IMR-90 (cell line): ENCODE measurements at regions not wholly inside any gene's neighbourhood (a gene's known extent, or its start where the extent isn't known, plus 50 kb on each side); places are given as distances from the start of the nearest gene placed in this dataset.

Experiments
- ATAC-seq: fragments of 200-7000 bp; cut with Tn5 transposase; 2 replicates; pipeline ENCODE4 v1.9.1; 2020; ENCODE audit warnings: low read depth, mild to moderate bottlenecking, moderate library complexity
- BruUV-seq: library from RNA; stranded (reverse); fragments of 400-500 nt; replicated peaks from 2 replicates; lab custom pipeline; 2021; lab: Mats Ljungman, UMichigan
- CTCF ChIA-PET: fragments of 300-600 bp; formaldehyde crosslinking; extraction: SDS; loops from one replicate; lab custom pipeline; 2021; ENCODE audit warnings: antibody characterized with exemption; lab: Yijun Ruan, JAX
- POLR2A ChIA-PET: fragments of 300-600 bp; sonication (Branson Sonifier 250); formaldehyde crosslinking; loops from one replicate; lab custom pipeline; 2022; ENCODE audit warnings: antibody characterized with exemption; ENCODE audit not compliant: unreplicated experiment; lab: Charles Lee
- DNase-seq: peaks from one replicate; pipeline ENCODE4 v3.0.0; 2013
- H2AFZ ChIP-seq: replicated peaks from 2 replicates; pipeline ENCODE3; 2013; ENCODE audit warnings: low read length, mild to moderate bottlenecking; ENCODE audit not compliant: poor library complexity
- H2AK5ac ChIP-seq: 2 replicates; pipeline ENCODE4 v1.6.1; 2013; ENCODE audit warnings: low read depth, low read length, inconsistent platforms
- H2AK9ac ChIP-seq: replicated peaks from 2 replicates; pipeline ENCODE3; 2013; ENCODE audit warnings: mild to moderate bottlenecking, low read depth, low read length, moderate library complexity; ENCODE audit not compliant: poor library complexity
- H2BK120ac ChIP-seq: 2 replicates; pipeline ENCODE4 v1.6.1; 2013; ENCODE audit warnings: low read depth, low read length, inconsistent platforms
- H2BK15ac ChIP-seq: 3 replicates; pipeline ENCODE4 v1.6.1; 2013; ENCODE audit warnings: low read depth, low read length, inconsistent platforms
- H2BK20ac ChIP-seq: 2 replicates; pipeline ENCODE4 v1.6.1; 2013; ENCODE audit warnings: low read depth, mild to moderate bottlenecking, inconsistent platforms, low read length, moderate library complexity
- H2BK5ac ChIP-seq: 2 replicates; pipeline ENCODE4 v1.6.1; 2013; ENCODE audit warnings: mild to moderate bottlenecking, low read depth, low read length, inconsistent platforms; ENCODE audit not compliant: poor library complexity, severe bottlenecking
- H3K14ac ChIP-seq: replicated peaks from 2 replicates; pipeline ENCODE4 v1.6.1; 2013; ENCODE audit warnings: low read depth, low read length, inconsistent platforms
- H3K18ac ChIP-seq: 2 replicates; pipeline ENCODE4 v1.6.1; 2013; ENCODE audit warnings: low read depth, low read length, control low read depth
- H3K23ac ChIP-seq: 2 replicates; pipeline ENCODE4 v1.6.1; 2013; ENCODE audit warnings: low read depth, low read length, inconsistent platforms
- H3K27ac ChIP-seq: 2 replicates; pipeline ENCODE4 v1.5.1; 2013; ENCODE audit warnings: mild to moderate bottlenecking, control low read depth, low read length; ENCODE audit not compliant: insufficient read depth
- H3K27me3 ChIP-seq: 2 replicates; pipeline ENCODE4 v1.6.1; 2013; ENCODE audit warnings: low read length; ENCODE audit not compliant: control insufficient read depth, insufficient read depth
- H3K36me3 ChIP-seq: 2 replicates; pipeline ENCODE4 v1.6.1; 2013; ENCODE audit warnings: low read length, mixed read lengths; ENCODE audit not compliant: control insufficient read depth, insufficient read depth
- H3K4ac ChIP-seq: 2 replicates; pipeline ENCODE4 v1.6.1; 2013; ENCODE audit warnings: low read depth, low read length, inconsistent platforms
- H3K4me1 ChIP-seq: 2 replicates; pipeline ENCODE4 v1.6.1; 2013; ENCODE audit warnings: low read length, mixed read lengths; ENCODE audit not compliant: control insufficient read depth, insufficient read depth
- H3K4me2 ChIP-seq: 2 replicates; pipeline ENCODE4 v1.6.1; 2013; ENCODE audit warnings: low read depth, mild to moderate bottlenecking, control low read depth, low read length, moderate library complexity
- H3K4me3 ChIP-seq: 2 replicates; pipeline ENCODE4 v1.5.1; 2013; ENCODE audit warnings: low read depth, mild to moderate bottlenecking, control low read depth, low read length, moderate library complexity; ENCODE audit not compliant: insufficient read depth
- H3K56ac ChIP-seq: 2 replicates; pipeline ENCODE4 v1.6.1; 2013; ENCODE audit warnings: low read length, inconsistent platforms; ENCODE audit not compliant: insufficient read depth; ENCODE audit errors: extremely low read depth
- H3K79me1 ChIP-seq, 2 experiments: 2 replicates each; pipeline ENCODE4 v1.6.1; 2013; ENCODE audit warnings: low read length in 2 of 2, inconsistent platforms in 1 of 2, low read depth in 1 of 2
- H3K9ac ChIP-seq: 2 replicates; pipeline ENCODE4 v1.6.1; 2013; ENCODE audit warnings: low read depth, low read length, control low read depth
- H3K9me1 ChIP-seq: 2 replicates; pipeline ENCODE4 v1.6.1; 2013; ENCODE audit warnings: low read length, inconsistent platforms; ENCODE audit not compliant: insufficient read depth
- H3K9me3 ChIP-seq: 2 replicates; pipeline ENCODE4 v1.6.1; 2013; ENCODE audit warnings: low read length; ENCODE audit not compliant: control insufficient read depth, insufficient read depth
- H4K20me1 ChIP-seq: 2 replicates; pipeline ENCODE4 v1.6.1; 2013; ENCODE audit warnings: low read length, inconsistent platforms; ENCODE audit not compliant: insufficient read depth
- H4K5ac ChIP-seq: 2 replicates; pipeline ENCODE4 v1.6.1; 2013; ENCODE audit warnings: mild to moderate bottlenecking, low read depth, low read length, control low read depth
- H4K8ac ChIP-seq, 2 experiments: 2 replicates each; pipeline ENCODE4 v1.6.1; 2013; ENCODE audit warnings: low read depth in 2 of 2, low read length in 2 of 2, control low read depth in 1 of 2, inconsistent platforms in 1 of 2
- H4K91ac ChIP-seq: 2 replicates; pipeline ENCODE4 v1.6.1; 2013; ENCODE audit warnings: low read depth, low read length, inconsistent platforms; ENCODE audit not compliant: insufficient read depth
- BHLHE40 ChIP-seq: fragments of 150-350 bp; IDR thresholded peaks from 2 replicates; pipeline ENCODE4 v1.6.1; 2016; ENCODE audit warnings: mild to moderate bottlenecking, low read depth, low read length
- MAZ ChIP-seq: IDR thresholded peaks from 2 replicates; pipeline ENCODE4 v1.6.1; 2012; ENCODE audit warnings: low read depth, mild to moderate bottlenecking, low read length, improper control_type of control experiment, moderate library complexity, borderline replicate concordance
- NFE2L2 ChIP-seq: fragments of 150-350 bp; IDR thresholded peaks from 2 replicates; pipeline ENCODE4 v1.6.1; 2016; ENCODE audit warnings: low read depth, mild to moderate bottlenecking, low read length
- WGBS, 2 experiments: methylation state at CpG; one replicate each; pipeline versions ENCODE4 v1.1.5 to v1.1.7; 2013; ENCODE audit warnings: missing lambda C conversion rate in 2 of 2; ENCODE audit not compliant: insufficient read length in 1 of 2; ENCODE audit errors: extremely low coverage in 2 of 2; 5-methylcytosine and 5-hydroxymethylcytosine counted together
- dilution Hi-C: fragments of 300-500 bp; cut with HindIII; formaldehyde crosslinking; loops from one replicate; pipeline ENCODE4 v1.14.3; 2018; ENCODE audit warnings: low sequenced_read_pairs; ENCODE audit not compliant: unreplicated experiment
- in situ Hi-C: fragments of 300-500 bp; cut with MboI; formaldehyde crosslinking; loops from 3 replicates; pipeline ENCODE4 v1.14.3; 2019; ENCODE audit warnings: low sequenced_read_pairs, inconsistent platforms, mixed read lengths
- intact Hi-C: fragments of 100-400 bp; cut with micrococcal nuclease; formaldehyde crosslinking; loops from 2 replicates; pipeline ENCODE4 v1.10.0; 2022
- TF ChIP-seq, protein P1 (sequence below): fragments of 150-350 bp; IDR thresholded peaks from 2 replicates; pipeline ENCODE4 v1.6.1; 2016; ENCODE audit warnings: low read depth, mild to moderate bottlenecking, low read length, moderate library complexity, borderline replicate concordance

GRCh38 chr2:199119796-199120195 is 337.9 kb downstream of the SATB2 start:
- Histone ChIP-seq H2AK9ac (no peak overlapping the region), H3K79me1 (no peaks in the 10 kb centered on the region), H3K14ac (no peak overlapping the region), H2BK15ac (no peak overlapping the region), H3K18ac (no peak overlapping the region), H3K56ac (no peak overlapping the region), H2AK5ac (no peak overlapping the region), H4K91ac (no peak overlapping the region), H4K20me1 (no peaks in the 10 kb centered on the region), H4K5ac (no peak overlapping the region), H2BK5ac (no peak overlapping the region), H3K4me1 (no peaks in the 10 kb centered on the region), H3K36me3 (no peaks in the 10 kb centered on the region), H3K27me3 (no peaks in the 10 kb centered on the region), H3K9me3 (no peaks in the 10 kb centered on the region), H3K4me2 (no peak overlapping the region), H2BK20ac (no peak overlapping the region), H3K9ac (no peak overlapping the region), H3K27ac (no peak overlapping the region), H2AFZ (no peak overlapping the region), H3K4ac (no peak overlapping the region), H3K9me1 (no peaks in the 10 kb centered on the region), H2BK120ac (no peak overlapping the region), H3K23ac (no peak overlapping the region), H4K8ac (no peak overlapping the region), H3K4me3 (no peak overlapping the region)
- intact Hi-C loops = no loop called here
- dilution Hi-C loops = no loop called here
- POLR2A ChIA-PET = no interaction called here
- in situ Hi-C loops = no loop called here
- DNase-seq (no peak), ATAC-seq (no peak)
- TF ChIP-seq BHLHE40 (no peak), NFE2L2 (no peak), MAZ (no peak)
- TF ChIP-seq, protein P1, sequence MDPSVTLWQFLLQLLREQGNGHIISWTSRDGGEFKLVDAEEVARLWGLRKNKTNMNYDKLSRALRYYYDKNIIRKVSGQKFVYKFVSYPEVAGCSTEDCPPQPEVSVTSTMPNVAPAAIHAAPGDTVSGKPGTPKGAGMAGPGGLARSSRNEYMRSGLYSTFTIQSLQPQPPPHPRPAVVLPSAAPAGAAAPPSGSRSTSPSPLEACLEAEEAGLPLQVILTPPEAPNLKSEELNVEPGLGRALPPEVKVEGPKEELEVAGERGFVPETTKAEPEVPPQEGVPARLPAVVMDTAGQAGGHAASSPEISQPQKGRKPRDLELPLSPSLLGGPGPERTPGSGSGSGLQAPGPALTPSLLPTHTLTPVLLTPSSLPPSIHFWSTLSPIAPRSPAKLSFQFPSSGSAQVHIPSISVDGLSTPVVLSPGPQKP = no peak
- no TSS peak for BruUV-seq
- WGBS, 2 experiments = no CpG with 5 or more reads among the region's 5 CpGs
- CTCF ChIA-PET = no interaction called here
